HCT116 (cell line): ENCODE measurements at regions not wholly inside any gene's neighbourhood (a gene's known extent, or its start where the extent isn't known, plus 50 kb on each side); places are given as distances from the start of the nearest gene placed in this dataset.

ENCODE experiments used
- ATAC-seq: fragments of 200-7000 bp; cut with Tn5 transposase; 2 replicates; pipeline ENCODE4 v1.9.1; 2020; ENCODE audit warnings: mild to moderate bottlenecking, moderate library complexity
- BruUV-seq: library from RNA; stranded (reverse); fragments of 400-500 nt; replicated peaks from 2 replicates; lab custom pipeline; 2021; lab: Mats Ljungman, UMichigan
- CTCF ChIA-PET: fragments of 300-600 bp; sonication (Branson Sonifier 250); formaldehyde crosslinking; loops from one replicate; lab custom pipeline; 2021; ENCODE audit warnings: antibody characterized with exemption; lab: Charles Lee
- POLR2A ChIA-PET: fragments of 300-600, 350-600 bp; sonication (Branson Sonifier 250); formaldehyde crosslinking; loops from one replicate; lab custom pipeline; 2021; ENCODE audit warnings: antibody characterized with exemption; lab: Charles Lee
- RAD21 ChIA-PET, 2 experiments: fragments of 300-600 bp; sonication (Branson Sonifier 250); formaldehyde crosslinking; loops; one replicate each; lab custom pipeline; 2023; ENCODE audit warnings: low total read pairs in 2 of 2; ENCODE audit not compliant: uncharacterized antibody in 2 of 2, unreplicated experiment in 2 of 2, low non-redundant PET in 1 of 2; lab: Charles Lee
- DNase-seq: peaks from one replicate; pipeline ENCODE4 v3.0.0-alpha.2; 2010; ENCODE audit warnings: low read depth, low spot score
- H2AFZ ChIP-seq: fragments of 200-600 bp; shearing (Covaris generic), sonication (generic); 2 replicates; pipeline ENCODE4 v1.6.1; 2017; ENCODE audit warnings: low read depth, mixed run types, mixed read lengths, antibody characterized with exemption, low read length; ENCODE audit not compliant: poor library complexity, severe bottlenecking
- H3K27ac ChIP-seq: 2 replicates; pipeline ENCODE4 v1.5.1; 2012; ENCODE audit warnings: low read depth, low read length
- H3K27me3 ChIP-seq: fragments of 200-600 bp; sonication (generic); 2 replicates; pipeline ENCODE4 v1.6.1; 2016; ENCODE audit warnings: mixed run types, low read length, mixed read lengths; ENCODE audit not compliant: insufficient read depth
- H3K36me3 ChIP-seq, 2 experiments: fragments of 200-500 bp in 1 of 2; fragments of 200-600 bp in 1 of 2; sonication (Bioruptor generic) in 1 of 2; sonication (generic) in 1 of 2; 2 replicates each; pipeline versions ENCODE4 v1.5.1 to v1.6.1; 2014 to 2016; ENCODE audit warnings: low read length in 2 of 2, inconsistent platforms in 1 of 2, mixed read lengths in 1 of 2, mixed run types in 1 of 2; ENCODE audit not compliant: insufficient read depth in 2 of 2, control insufficient read depth in 1 of 2
- H3K4me1 ChIP-seq, 2 experiments: fragments of 200-600 bp in 1 of 2; sonication (generic) in 1 of 2; 2 replicates each; pipeline versions ENCODE4 v1.5.1 to v1.6.1; 2012 to 2017; ENCODE audit warnings: low read length in 2 of 2, inconsistent platforms in 1 of 2, mild to moderate bottlenecking in 1 of 2, mixed read lengths in 1 of 2, mixed run types in 1 of 2, moderate library complexity in 1 of 2; ENCODE audit not compliant: insufficient read depth in 2 of 2, control insufficient read depth in 1 of 2
- H3K4me2 ChIP-seq: fragments of 200-600 bp; sonication (generic); 2 replicates; pipeline ENCODE4 v1.6.1; 2017; ENCODE audit warnings: mixed run types, low read length, mixed read lengths
- H3K4me3 ChIP-seq, 2 experiments: fragments of 200-600 bp in 1 of 2; sonication (generic) in 1 of 2; replicated peaks in 1 of 2; 2 replicates each; pipeline ENCODE4 v1.5.1; 2011 to 2016; ENCODE audit warnings: low read length in 2 of 2, control low read depth in 1 of 2, low read depth in 1 of 2, mild to moderate bottlenecking in 1 of 2, mixed read lengths in 1 of 2, mixed run types in 1 of 2
- H3K79me2 ChIP-seq: fragments of 200-600 bp; sonication (generic); 2 replicates; pipeline ENCODE4 v1.6.1; 2017; ENCODE audit warnings: mild to moderate bottlenecking, mixed run types, low read length, moderate library complexity, mixed read lengths; ENCODE audit not compliant: insufficient read depth
- H3K9ac ChIP-seq: fragments of 200-600 bp; sonication (generic); 2 replicates; pipeline ENCODE4 v1.6.1; 2016; ENCODE audit warnings: low read length, mixed read lengths
- H3K9me2 ChIP-seq: fragments of 200-600 bp; sonication (generic), shearing (Covaris generic); 2 replicates; pipeline ENCODE4 v1.6.1; 2017; ENCODE audit warnings: mixed run types, mild to moderate bottlenecking, moderate library complexity; ENCODE audit not compliant: insufficient read depth
- H3K9me3 ChIP-seq, 2 experiments: fragments of 200-500 bp in 1 of 2; fragments of 200-600 bp in 1 of 2; sonication (Bioruptor generic) in 1 of 2; sonication (generic) in 1 of 2; 2 replicates each; pipeline ENCODE4 v1.6.1; 2014 to 2017; ENCODE audit warnings: low read length in 2 of 2, mixed read lengths in 2 of 2, inconsistent platforms in 1 of 2, low read depth in 1 of 2, mild to moderate bottlenecking in 1 of 2, mixed run types in 1 of 2, moderate library complexity in 1 of 2; ENCODE audit not compliant: control insufficient read depth in 1 of 2, insufficient read depth in 1 of 2
- H4K20me1 ChIP-seq: fragments of 200-600 bp; sonication (generic), shearing (Covaris generic); 2 replicates; pipeline ENCODE4 v1.6.1; 2017; ENCODE audit warnings: mixed run types, mild to moderate bottlenecking, moderate library complexity; ENCODE audit not compliant: insufficient read depth
- CBX3 ChIP-seq: IDR thresholded peaks from 2 replicates; pipeline ENCODE4 v1.6.1; 2012; ENCODE audit warnings: low read depth
- CTCF ChIP-seq, 3 experiments: fragments of 200-600 bp in 1 of 3; sonication (generic) in 1 of 3; IDR thresholded peaks in 2 of 3; conservative IDR thresholded peaks in 1 of 3; 2 replicates each; pipeline ENCODE4 v1.5.1; 2012 to 2017; ENCODE audit warnings: low read depth in 2 of 3, low read length in 2 of 3, antibody characterized with exemption in 1 of 3, borderline replicate concordance in 1 of 3, control low read depth in 1 of 3, mild to moderate bottlenecking in 1 of 3, mixed read lengths in 1 of 3, mixed run types in 1 of 3, moderate library complexity in 1 of 3; ENCODE audit not compliant: insufficient read depth in 1 of 3
- EGR1 ChIP-seq: IDR thresholded peaks from 2 replicates; pipeline ENCODE4 v1.6.1; 2012; ENCODE audit warnings: low read depth
- ELF1 ChIP-seq: IDR thresholded peaks from 2 replicates; pipeline ENCODE4 v1.6.1; 2012; ENCODE audit warnings: low read depth, borderline replicate concordance
- EZH2phosphoT487 ChIP-seq: fragments of 200-600 bp; IDR thresholded peaks from 2 replicates; pipeline ENCODE4 v1.6.1; 2018; ENCODE audit warnings: antibody characterized with exemption, borderline replicate concordance
- JUND ChIP-seq: IDR thresholded peaks from 2 replicates; pipeline ENCODE4 v1.6.1; 2012
- MAX ChIP-seq: IDR thresholded peaks from 2 replicates; pipeline ENCODE4 v1.6.1; 2012
- RAD21 ChIP-seq: IDR thresholded peaks from 2 replicates; pipeline ENCODE4 v1.6.1; 2012; ENCODE audit warnings: low read depth, mild to moderate bottlenecking
- REST ChIP-seq: IDR thresholded peaks from 2 replicates; pipeline ENCODE4 v1.6.1; 2012; ENCODE audit warnings: low read depth
- SIN3A ChIP-seq: IDR thresholded peaks from 2 replicates; pipeline ENCODE4 v1.6.1; 2012; ENCODE audit warnings: low read depth
- SRF ChIP-seq: IDR thresholded peaks from 2 replicates; pipeline ENCODE4 v1.6.1; 2012; ENCODE audit warnings: low read depth
- TCF7L2 ChIP-seq: IDR thresholded peaks from 2 replicates; pipeline ENCODE4 v1.7.0; 2011; ENCODE audit warnings: borderline replicate concordance, inconsistent platforms; ENCODE audit not compliant: insufficient read depth, insufficient read length; ENCODE audit errors: extremely low read depth
- YY1 ChIP-seq: IDR thresholded peaks from 2 replicates; pipeline ENCODE4 v1.6.1; 2011; ENCODE audit warnings: low read length, low read depth, moderate library complexity, mild to moderate bottlenecking; ENCODE audit not compliant: insufficient replicate concordance; ENCODE audit errors: extremely low read depth
- ZFX ChIP-seq: fragments of 450-650 bp; IDR thresholded peaks from 2 replicates; pipeline ENCODE4 v1.6.1; 2017
- ZNF274 ChIP-seq: fragments of 200-500 bp; sonication (Bioruptor generic); IDR thresholded peaks from 2 replicates; pipeline ENCODE4 v1.6.1; 2014; ENCODE audit warnings: mild to moderate bottlenecking, low read depth, low read length, inconsistent platforms
- intact Hi-C: fragments of 100-400 bp; cut with micrococcal nuclease; formaldehyde crosslinking; loops from 2 replicates; pipeline ENCODE4 v1.10.0; 2022

- Histone ChIP-seq H3K79me2 (no peaks in the 10 kb centered on the region), H3K9me2 (no peaks in the 10 kb centered on the region), H3K4me1 (no peaks in the 10 kb centered on the region), H3K9ac (no peak overlapping the region), H3K27ac (no peak overlapping the region), H4K20me1 (no peaks in the 10 kb centered on the region), H3K9me3 (no peaks in the 10 kb centered on the region), H2AFZ (no peak overlapping the region), H3K4me2 (no peak overlapping the region), H3K36me3 (no peaks in the 10 kb centered on the region)
- ChIA-PET RAD21 (no interaction called here), CTCF (no interaction called here), POLR2A (no interaction called here)
- ATAC-seq, result no peak
- intact Hi-C loops, result no loop called here
- BruUV-seq, result no TSS peak
- TF ChIP-seq YY1, result no peak
- no peak for TF ChIP-seq SRF
- TF ChIP-seq CBX3, result no peak
- no peak for TF ChIP-seq TCF7L2
- TF ChIP-seq MAX, result no peak
- TF ChIP-seq REST, result no peak
- no peak for TF ChIP-seq SIN3A
- TF ChIP-seq EZH2phosphoT487, result no peak
- no peak for TF ChIP-seq ZFX
- TF ChIP-seq EGR1, result no peak
- no peak for TF ChIP-seq JUND
- no peak for TF ChIP-seq ZNF274
- no peak for TF ChIP-seq RAD21
- no peak for TF ChIP-seq ELF1
- TF ChIP-seq CTCF (IDR thresholded peaks at IDR 0.05 in 2 of 3, conservative IDR thresholded peaks at IDR 0.05 in 1 of 3; ENCODE audit: borderline replicate concordance in 1 of 3, insufficient read depth in 1 of 3, low read depth in 2 of 3, low read length in 2 of 3), result no peak
- TF ChIP-seq, all 23 proteins: peak for 0
- no peak for DNase-seq
- H3K4me3 ChIP-seq, result no peak overlapping the region
- H3K27me3 ChIP-seq, result no peaks in the 10 kb centered on the region
These were observed 125.0 kb upstream of the PPP2R2D start for GRCh38 chr10:131775833-131776232.
